ENCODE measurements at regions not wholly inside any gene's neighbourhood (a gene's known extent, or its start where the extent isn't known, plus 50 kb on each side); places are given as distances from the start of the nearest gene placed in this dataset.
"Not testable (repeated sequence)": the region's sequence is repeated elsewhere in the genome, so short reads cannot be mapped to it uniquely, and the experiment has no call there.

DNA sequence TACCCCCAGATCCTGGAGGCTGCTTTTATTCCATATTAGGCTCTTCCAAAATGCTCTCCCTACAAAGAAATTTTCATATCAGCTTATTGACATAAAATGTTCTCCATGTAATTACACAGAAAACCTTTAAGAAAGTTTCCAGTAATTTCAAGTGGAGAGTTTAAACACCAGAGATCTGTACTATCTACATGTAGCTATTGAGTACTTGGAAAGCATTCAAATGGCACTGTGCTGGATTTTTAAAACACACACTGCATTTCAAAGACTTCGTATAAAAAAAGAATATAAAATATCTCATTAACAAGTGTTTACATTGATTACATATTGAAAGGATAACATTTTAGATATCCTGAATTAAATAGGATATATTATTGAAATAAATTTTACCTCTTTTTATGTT, 182.4 kb upstream of the ZNF521 start:
- 0 out of 2 replicates have a peak, but pooled peaks cover 4% of the 10 kb centered on the region for H3K36me3 Mint-ChIP-seq (ENCODE audit: low read depth)
- H3K27me3 Mint-ChIP-seq (ENCODE audit: insufficient read depth): 0 out of 2 replicates have a peak, but pooled peaks cover 5% of the 10 kb centered on the region
- no peak for DNase-seq
- no peak overlapping the region for H3K4me3 Mint-ChIP-seq
- TF ChIP-seq, protein P1, sequence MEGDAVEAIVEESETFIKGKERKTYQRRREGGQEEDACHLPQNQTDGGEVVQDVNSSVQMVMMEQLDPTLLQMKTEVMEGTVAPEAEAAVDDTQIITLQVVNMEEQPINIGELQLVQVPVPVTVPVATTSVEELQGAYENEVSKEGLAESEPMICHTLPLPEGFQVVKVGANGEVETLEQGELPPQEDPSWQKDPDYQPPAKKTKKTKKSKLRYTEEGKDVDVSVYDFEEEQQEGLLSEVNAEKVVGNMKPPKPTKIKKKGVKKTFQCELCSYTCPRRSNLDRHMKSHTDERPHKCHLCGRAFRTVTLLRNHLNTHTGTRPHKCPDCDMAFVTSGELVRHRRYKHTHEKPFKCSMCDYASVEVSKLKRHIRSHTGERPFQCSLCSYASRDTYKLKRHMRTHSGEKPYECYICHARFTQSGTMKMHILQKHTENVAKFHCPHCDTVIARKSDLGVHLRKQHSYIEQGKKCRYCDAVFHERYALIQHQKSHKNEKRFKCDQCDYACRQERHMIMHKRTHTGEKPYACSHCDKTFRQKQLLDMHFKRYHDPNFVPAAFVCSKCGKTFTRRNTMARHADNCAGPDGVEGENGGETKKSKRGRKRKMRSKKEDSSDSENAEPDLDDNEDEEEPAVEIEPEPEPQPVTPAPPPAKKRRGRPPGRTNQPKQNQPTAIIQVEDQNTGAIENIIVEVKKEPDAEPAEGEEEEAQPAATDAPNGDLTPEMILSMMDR (IDR thresholded peaks at IDR 0.05): no peak
- H3K4me1 Mint-ChIP-seq (ENCODE audit: low read depth): no peaks in the 10 kb centered on the region
- no peaks in the 10 kb centered on the region for H3K9me3 Mint-ChIP-seq
- no peak overlapping the region for H3K27ac Mint-ChIP-seq

DNA sequence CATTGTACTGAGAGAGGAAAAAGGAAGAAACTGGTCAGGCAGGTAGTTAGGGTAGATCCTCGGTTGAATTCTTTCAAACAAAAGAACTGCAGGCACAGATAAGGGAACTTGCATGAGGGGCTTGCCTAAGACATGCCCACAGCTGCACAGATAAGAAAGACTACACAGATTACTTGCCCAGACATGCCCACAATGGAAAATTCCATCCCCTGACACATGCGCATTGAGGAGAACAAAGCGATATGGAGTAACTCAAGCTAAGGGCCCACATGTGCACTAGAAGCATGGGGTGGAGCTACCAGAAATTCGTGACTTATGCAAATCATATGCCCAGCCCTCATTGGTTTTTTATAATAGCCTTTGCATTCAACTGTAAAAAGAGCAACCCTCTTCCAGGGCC, 181.3 kb upstream of the ZNF521 start:
- TF ChIP-seq, protein P1 (IDR thresholded peaks at IDR 0.05): no peak
- Mint-ChIP-seq H3K4me3 (no peak overlapping the region), H3K4me1 (ENCODE audit: low read depth) (no peaks in the 10 kb centered on the region), H3K27me3 (ENCODE audit: insufficient read depth) (0 out of 2 replicates have a peak, but pooled peaks cover 5% of the 10 kb centered on the region), H3K9me3 (no peaks in the 10 kb centered on the region), H3K27ac (no peak overlapping the region), H3K36me3 (ENCODE audit: low read depth) (0 out of 2 replicates have a peak, but pooled peaks cover 4% of the 10 kb centered on the region)
- DNase-seq: no peak

DNA sequence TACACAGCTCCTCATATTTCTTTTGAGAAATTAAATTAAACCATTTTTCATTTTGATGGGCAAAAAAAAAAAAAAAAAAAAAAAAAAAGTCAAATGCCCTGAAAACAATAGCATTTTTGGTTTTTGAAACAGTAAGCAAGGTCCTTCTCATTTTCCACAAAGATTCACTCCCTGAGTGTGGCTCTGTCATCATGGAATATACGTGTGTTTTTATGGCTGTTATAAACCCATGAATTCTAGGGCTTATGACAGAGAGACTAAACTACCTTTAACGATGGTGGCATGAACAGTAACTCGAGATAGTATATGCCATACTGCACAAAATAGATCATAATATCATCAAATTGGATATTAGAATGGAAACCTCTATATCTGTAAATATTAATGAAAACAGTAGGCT, 179.2 kb upstream of the ZNF521 start:
- no peak for DNase-seq
- Mint-ChIP-seq H3K4me3 (no peak overlapping the region), H3K27me3 (ENCODE audit: insufficient read depth) (peaks cover 5% of the 10 kb centered on the region; the same call in 1 of the 2 replicates), H3K27ac (no peak overlapping the region), H3K9me3 (no peaks in the 10 kb centered on the region), H3K4me1 (ENCODE audit: low read depth) (no peaks in the 10 kb centered on the region), H3K36me3 (ENCODE audit: low read depth) (0 out of 2 replicates have a peak, but pooled peaks cover 4% of the 10 kb centered on the region)
- TF ChIP-seq, protein P1 (IDR thresholded peaks at IDR 0.05): no peak

DNA sequence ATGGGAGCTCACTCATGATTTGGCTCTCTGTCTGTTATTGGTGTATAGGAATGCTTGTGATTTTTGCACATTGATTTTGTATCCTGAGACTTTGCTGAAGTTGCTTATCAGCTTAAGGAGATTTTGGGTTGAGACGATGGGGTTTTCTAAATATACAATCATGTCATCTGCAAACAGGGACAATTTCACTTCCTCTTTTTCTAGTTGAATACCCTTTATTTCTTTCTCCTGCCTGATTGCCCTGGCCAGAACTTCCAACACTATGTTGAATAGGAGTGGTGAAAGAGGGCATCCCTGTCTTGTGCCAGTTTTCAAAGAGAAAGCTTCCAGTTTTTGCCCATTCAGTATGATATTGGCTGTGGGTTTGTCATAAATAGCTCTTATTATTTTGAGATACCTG, 173.8 kb upstream of the ZNF521 start:
- H3K4me3 Mint-ChIP-seq; H3K27me3 Mint-ChIP-seq (ENCODE audit: insufficient read depth); H3K4me1 Mint-ChIP-seq (ENCODE audit: low read depth); H3K27ac Mint-ChIP-seq; H3K36me3 Mint-ChIP-seq (ENCODE audit: low read depth); DNase-seq; H3K9me3 Mint-ChIP-seq: not testable (repeated sequence)

DNA sequence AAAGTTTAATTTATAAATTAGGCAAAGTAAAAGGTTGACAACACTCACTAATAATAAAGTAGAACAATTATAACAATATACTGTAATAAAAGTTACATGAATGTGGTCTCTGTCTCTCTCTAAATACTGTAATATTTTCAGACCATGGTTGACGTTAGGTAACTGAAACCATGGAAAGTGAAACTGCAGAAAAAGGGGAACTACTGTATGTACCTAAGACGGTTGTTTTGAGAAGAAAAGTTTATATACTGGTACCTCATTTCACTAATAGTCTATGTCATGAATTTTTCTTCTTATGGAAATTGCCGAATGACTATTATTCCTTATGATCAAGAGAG, 166.7 kb upstream of the ZNF521 start:
- H3K4me3 Mint-ChIP-seq: no peak overlapping the region
- H3K9me3 Mint-ChIP-seq: no peaks in the 10 kb centered on the region
- peaks cover 1% of the 10 kb centered on the region for H3K27me3 Mint-ChIP-seq (ENCODE audit: insufficient read depth)
- H3K27ac Mint-ChIP-seq: no peak overlapping the region
- TF ChIP-seq, protein P1 (IDR thresholded peaks at IDR 0.05): no peak
- H3K4me1 Mint-ChIP-seq (ENCODE audit: low read depth): no peaks in the 10 kb centered on the region
- H3K36me3 Mint-ChIP-seq (ENCODE audit: low read depth): no peaks in the 10 kb centered on the region
- DNase-seq: no peak

DNA sequence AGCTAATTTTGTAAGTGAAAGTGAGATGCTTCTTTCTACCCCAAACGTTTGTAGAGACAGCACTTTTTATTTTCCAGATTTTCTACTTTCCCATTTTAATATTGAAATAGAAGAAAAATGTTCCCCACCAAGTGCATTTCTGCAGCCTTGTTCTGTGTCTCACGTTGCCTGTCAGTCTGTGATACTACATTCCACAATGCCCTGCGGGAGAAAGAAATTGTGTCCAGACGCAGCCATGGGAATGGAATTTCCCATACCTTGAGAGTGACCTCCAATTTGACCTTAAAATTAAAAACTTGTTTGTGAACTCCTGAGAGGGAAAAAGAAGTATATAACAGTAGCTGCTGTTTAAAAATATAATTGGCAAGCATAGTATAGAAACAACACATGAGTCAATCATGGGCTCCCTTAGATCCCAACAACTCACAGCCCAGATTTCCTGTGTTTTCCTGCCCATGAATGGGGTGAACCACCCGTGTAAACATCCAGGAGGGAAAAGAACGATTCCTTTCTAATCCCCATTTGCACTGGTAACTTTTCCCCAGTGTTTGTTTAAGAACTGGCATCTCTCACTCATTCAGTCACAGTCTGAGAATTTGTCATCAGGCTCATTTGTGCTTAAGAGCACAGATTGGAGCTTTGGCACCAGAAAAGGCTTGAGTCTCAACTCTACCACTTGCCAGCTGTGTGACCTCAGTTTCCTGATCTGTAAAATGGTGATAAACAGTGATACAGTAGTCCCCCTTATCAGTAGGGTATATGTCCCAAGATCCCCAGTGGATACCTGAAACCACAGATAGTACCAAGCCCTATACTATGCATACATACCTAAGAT, 166.1 kb upstream of the ZNF521 start:
- H3K27ac Mint-ChIP-seq: no peak overlapping the region
- DNase-seq: no peak
- TF ChIP-seq, protein P1 (IDR thresholded peaks at IDR 0.05): no peak
- H3K9me3 Mint-ChIP-seq: no peaks in the 10 kb centered on the region
- no peaks in the 10 kb centered on the region; the same call in none of the 2 replicates for H3K27me3 Mint-ChIP-seq (ENCODE audit: insufficient read depth)
- H3K36me3 Mint-ChIP-seq (ENCODE audit: low read depth): no peaks in the 10 kb centered on the region
- H3K4me3 Mint-ChIP-seq: no peak overlapping the region
- H3K4me1 Mint-ChIP-seq (ENCODE audit: low read depth): no peaks in the 10 kb centered on the region
